ENCODE measurements at regions not wholly inside any gene's neighbourhood (a gene's known extent, or its start where the extent isn't known, plus 50 kb on each side); places are given as distances from the start of the nearest gene placed in this dataset.

DNA sequence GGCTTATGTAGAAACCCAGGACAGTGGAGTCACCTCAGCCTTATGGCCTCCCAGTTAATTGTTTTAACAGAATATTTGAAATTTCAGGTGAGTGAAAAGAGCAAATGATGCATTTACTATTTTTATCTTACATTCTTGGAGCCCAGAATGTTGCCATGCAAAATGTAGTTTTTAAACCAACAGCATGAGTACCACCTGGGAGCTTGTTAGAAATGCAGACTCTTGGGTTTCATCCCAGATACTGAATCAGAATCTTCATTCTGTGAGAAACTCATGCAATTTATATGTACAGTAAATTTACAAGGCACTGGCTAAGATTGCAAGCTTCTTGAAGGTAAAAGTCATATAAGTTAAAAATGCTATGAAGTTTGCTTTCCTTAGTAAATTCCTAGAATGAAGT, 654.5 kb upstream of the CDH2 start:
- ChIA-PET SMC1A (ENCODE audit: uncharacterized antibody, unreplicated experiment) (no interaction called here), POLR2A (no interaction called here), CTCF (no interaction called here), RAD21 (ENCODE audit: unreplicated experiment) (no interaction called here)
- in situ Hi-C loops (cut with MboI) (no loop called here), intact Hi-C loops (cut with micrococcal nuclease; ENCODE audit: unreplicated experiment) (no loop called here)
- no peak for DNase-seq (ENCODE audit: low read depth, low spot score)
- Histone ChIP-seq H3K4me3 (no peak overlapping the region), H3K36me3 (ENCODE audit: control insufficient read depth in 2 of 2, insufficient read depth in 2 of 2, low read length in 1 of 2) (no peaks in the 10 kb centered on the region), H3K27me3 (replicated peaks in 1 of 2; ENCODE audit: control insufficient read depth in 2 of 2, insufficient read depth in 2 of 2, low read length in 1 of 2) (no peaks in the 10 kb centered on the region), H4K20me1 (ENCODE audit: control insufficient read depth, insufficient read depth) (no peaks in the 10 kb centered on the region), H3K9me3 (replicated peaks; ENCODE audit: control insufficient read depth, insufficient read depth, low read length) (no peaks in the 10 kb centered on the region), H3K27ac (ENCODE audit: control insufficient read depth, insufficient read depth) (no peak overlapping the region), H3K9ac (ENCODE audit: control insufficient read depth, insufficient read depth, low read length) (no peak overlapping the region), H2AFZ (ENCODE audit: control insufficient read depth, low read depth, low read length) (no peak overlapping the region), H3K4me2 (ENCODE audit: control insufficient read depth, insufficient read depth) (no peak overlapping the region), H3K4me1 (ENCODE audit: control insufficient read depth, insufficient read depth, low read length) (no peaks in the 10 kb centered on the region), H3K79me2 (ENCODE audit: control insufficient read depth, insufficient read depth, low read length) (no peaks in the 10 kb centered on the region)
- TF ChIP-seq JUNB (IDR thresholded peaks at IDR 0.05): no peak
- no peak for TF ChIP-seq YBX1 (IDR thresholded peaks at IDR 0.05)
- TF ChIP-seq CHD4 (IDR thresholded peaks at IDR 0.05): no peak
- TF ChIP-seq, protein P1, sequence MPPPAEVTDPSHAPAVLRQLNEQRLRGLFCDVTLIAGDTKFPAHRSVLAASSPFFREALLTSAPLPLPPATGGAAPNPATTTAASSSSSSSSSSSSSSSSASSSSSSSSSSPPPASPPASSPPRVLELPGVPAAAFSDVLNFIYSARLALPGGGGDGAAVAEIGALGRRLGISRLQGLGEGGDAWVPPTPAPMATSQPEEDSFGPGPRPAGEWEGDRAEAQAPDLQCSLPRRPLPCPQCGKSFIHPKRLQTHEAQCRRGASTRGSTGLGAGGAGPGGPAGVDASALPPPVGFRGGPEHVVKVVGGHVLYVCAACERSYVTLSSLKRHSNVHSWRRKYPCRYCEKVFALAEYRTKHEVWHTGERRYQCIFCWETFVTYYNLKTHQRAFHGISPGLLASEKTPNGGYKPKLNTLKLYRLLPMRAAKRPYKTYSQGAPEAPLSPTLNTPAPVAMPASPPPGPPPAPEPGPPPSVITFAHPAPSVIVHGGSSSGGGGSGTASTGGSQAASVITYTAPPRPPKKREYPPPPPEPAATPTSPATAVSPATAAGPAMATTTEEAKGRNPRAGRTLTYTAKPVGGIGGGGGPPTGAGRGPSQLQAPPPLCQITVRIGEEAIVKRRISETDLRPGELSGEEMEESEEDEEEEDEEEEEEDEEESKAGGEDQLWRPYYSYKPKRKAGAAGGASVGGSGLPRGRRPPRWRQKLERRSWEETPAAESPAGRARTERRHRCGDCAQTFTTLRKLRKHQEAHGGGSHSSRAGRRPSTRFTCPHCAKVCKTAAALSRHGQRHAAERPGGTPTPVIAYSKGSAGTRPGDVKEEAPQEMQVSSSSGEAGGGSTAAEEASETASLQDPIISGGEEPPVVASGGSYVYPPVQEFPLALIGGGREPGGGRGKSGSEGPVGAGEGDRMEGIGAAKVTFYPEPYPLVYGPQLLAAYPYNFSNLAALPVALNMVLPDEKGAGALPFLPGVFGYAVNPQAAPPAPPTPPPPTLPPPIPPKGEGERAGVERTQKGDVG (CRISPR knock-in tag; IDR thresholded peaks at IDR 0.05): no peak
- FAIRE-seq: no peak
- BruUV-seq (replicated peaks): no TSS peak
- ATAC-seq: no peak

DNA sequence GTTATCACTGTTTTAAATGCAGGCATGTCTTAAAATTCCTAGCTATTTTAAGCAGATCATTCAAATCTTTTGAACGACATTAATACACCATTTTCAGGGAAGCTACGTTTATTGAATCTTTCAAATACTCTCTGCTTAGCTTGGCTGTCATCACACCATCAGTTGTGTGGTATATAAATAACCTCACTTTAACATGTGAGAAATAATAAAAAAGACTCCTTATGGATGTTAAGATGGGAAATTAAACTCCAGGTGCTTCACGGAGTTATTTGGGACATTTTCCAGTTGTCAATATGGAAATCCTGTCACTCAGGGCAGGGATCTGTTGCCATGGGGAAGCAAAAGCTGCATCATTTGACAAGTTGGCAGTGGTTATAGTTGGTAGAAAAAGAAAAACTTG, 649.2 kb upstream of the CDH2 start:
- ChIA-PET SMC1A (ENCODE audit: uncharacterized antibody, unreplicated experiment) (interaction anchor here (1.2 to 1.7 kb wide), 2 partner anchors 11 to 32 kb away, joined by 3 to 4 read pairs; no protein-coding TSS in a partner anchor), CTCF (no interaction called here), POLR2A (no interaction called here), RAD21 (ENCODE audit: unreplicated experiment) (no interaction called here)
- Histone ChIP-seq H3K27me3 (replicated peaks in 1 of 2; ENCODE audit: control insufficient read depth in 2 of 2, insufficient read depth in 2 of 2, low read length in 1 of 2) (no peaks in the 10 kb centered on the region), H3K79me2 (ENCODE audit: control insufficient read depth, insufficient read depth, low read length) (no peaks in the 10 kb centered on the region), H3K4me2 (ENCODE audit: control insufficient read depth, insufficient read depth) (no peak overlapping the region), H3K9ac (ENCODE audit: control insufficient read depth, insufficient read depth, low read length) (no peak overlapping the region), H3K4me1 (ENCODE audit: control insufficient read depth, insufficient read depth, low read length) (no peaks in the 10 kb centered on the region), H3K9me3 (replicated peaks; ENCODE audit: control insufficient read depth, insufficient read depth, low read length) (no peaks in the 10 kb centered on the region), H4K20me1 (ENCODE audit: control insufficient read depth, insufficient read depth) (no peaks in the 10 kb centered on the region), H3K36me3 (ENCODE audit: control insufficient read depth in 2 of 2, insufficient read depth in 2 of 2, low read length in 1 of 2) (no peaks in the 10 kb centered on the region), H2AFZ (ENCODE audit: control insufficient read depth, low read depth, low read length) (no peak overlapping the region), H3K4me3 (no peak overlapping the region), H3K27ac (ENCODE audit: control insufficient read depth, insufficient read depth) (no peak overlapping the region)
- no TSS peak for BruUV-seq (replicated peaks)
- intact Hi-C loops (cut with micrococcal nuclease; ENCODE audit: unreplicated experiment): no loop called here
- in situ Hi-C loops (cut with MboI): no loop called here
- 9% methylated on average over 3 of the region's 3 CpGs for WGBS (ENCODE audit: insufficient coverage, insufficient replicate concordance, low lambda C conversion rate, missing lambda C conversion rate)
- ATAC-seq (no peak), DNase-seq (ENCODE audit: low read depth, low spot score) (no peak), FAIRE-seq (no peak)
- TF ChIP-seq, protein P2, sequence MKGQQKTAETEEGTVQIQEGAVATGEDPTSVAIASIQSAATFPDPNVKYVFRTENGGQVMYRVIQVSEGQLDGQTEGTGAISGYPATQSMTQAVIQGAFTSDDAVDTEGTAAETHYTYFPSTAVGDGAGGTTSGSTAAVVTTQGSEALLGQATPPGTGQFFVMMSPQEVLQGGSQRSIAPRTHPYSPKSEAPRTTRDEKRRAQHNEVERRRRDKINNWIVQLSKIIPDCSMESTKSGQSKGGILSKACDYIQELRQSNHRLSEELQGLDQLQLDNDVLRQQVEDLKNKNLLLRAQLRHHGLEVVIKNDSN (IDR thresholded peaks at IDR 0.05; ENCODE audit: borderline replicate concordance, extremely low read length, insufficient read depth, low read depth, low read length): no peak
- TF ChIP-seq, protein P3, sequence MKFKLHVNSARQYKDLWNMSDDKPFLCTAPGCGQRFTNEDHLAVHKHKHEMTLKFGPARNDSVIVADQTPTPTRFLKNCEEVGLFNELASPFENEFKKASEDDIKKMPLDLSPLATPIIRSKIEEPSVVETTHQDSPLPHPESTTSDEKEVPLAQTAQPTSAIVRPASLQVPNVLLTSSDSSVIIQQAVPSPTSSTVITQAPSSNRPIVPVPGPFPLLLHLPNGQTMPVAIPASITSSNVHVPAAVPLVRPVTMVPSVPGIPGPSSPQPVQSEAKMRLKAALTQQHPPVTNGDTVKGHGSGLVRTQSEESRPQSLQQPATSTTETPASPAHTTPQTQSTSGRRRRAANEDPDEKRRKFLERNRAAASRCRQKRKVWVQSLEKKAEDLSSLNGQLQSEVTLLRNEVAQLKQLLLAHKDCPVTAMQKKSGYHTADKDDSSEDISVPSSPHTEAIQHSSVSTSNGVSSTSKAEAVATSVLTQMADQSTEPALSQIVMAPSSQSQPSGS (IDR thresholded peaks at IDR 0.05; ENCODE audit: low read length): no peak
- no peak for TF ChIP-seq ASH2L (IDR thresholded peaks at IDR 0.05; ENCODE audit: borderline replicate concordance, low read depth)
- TF ChIP-seq, protein P4, sequence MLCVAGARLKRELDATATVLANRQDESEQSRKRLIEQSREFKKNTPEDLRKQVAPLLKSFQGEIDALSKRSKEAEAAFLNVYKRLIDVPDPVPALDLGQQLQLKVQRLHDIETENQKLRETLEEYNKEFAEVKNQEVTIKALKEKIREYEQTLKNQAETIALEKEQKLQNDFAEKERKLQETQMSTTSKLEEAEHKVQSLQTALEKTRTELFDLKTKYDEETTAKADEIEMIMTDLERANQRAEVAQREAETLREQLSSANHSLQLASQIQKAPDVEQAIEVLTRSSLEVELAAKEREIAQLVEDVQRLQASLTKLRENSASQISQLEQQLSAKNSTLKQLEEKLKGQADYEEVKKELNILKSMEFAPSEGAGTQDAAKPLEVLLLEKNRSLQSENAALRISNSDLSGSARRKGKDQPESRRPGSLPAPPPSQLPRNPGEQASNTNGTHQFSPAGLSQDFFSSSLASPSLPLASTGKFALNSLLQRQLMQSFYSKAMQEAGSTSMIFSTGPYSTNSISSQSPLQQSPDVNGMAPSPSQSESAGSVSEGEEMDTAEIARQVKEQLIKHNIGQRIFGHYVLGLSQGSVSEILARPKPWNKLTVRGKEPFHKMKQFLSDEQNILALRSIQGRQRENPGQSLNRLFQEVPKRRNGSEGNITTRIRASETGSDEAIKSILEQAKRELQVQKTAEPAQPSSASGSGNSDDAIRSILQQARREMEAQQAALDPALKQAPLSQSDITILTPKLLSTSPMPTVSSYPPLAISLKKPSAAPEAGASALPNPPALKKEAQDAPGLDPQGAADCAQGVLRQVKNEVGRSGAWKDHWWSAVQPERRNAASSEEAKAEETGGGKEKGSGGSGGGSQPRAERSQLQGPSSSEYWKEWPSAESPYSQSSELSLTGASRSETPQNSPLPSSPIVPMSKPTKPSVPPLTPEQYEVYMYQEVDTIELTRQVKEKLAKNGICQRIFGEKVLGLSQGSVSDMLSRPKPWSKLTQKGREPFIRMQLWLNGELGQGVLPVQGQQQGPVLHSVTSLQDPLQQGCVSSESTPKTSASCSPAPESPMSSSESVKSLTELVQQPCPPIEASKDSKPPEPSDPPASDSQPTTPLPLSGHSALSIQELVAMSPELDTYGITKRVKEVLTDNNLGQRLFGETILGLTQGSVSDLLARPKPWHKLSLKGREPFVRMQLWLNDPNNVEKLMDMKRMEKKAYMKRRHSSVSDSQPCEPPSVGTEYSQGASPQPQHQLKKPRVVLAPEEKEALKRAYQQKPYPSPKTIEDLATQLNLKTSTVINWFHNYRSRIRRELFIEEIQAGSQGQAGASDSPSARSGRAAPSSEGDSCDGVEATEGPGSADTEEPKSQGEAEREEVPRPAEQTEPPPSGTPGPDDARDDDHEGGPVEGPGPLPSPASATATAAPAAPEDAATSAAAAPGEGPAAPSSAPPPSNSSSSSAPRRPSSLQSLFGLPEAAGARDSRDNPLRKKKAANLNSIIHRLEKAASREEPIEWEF (IDR thresholded peaks at IDR 0.05; ENCODE audit: insufficient replicate concordance, low read depth, low read length): no peak
